Suprapubic skin (tissue), 4 donors: ENCODE measurements at regions not wholly inside any gene's neighbourhood (a gene's known extent, or its start where the extent isn't known, plus 50 kb on each side); places are given as distances from the start of the nearest gene placed in this dataset.

ENCODE experiments used
- DNase-seq, 2 donors: peaks; one replicate each; pipeline ENCODE4 v3.0.0-alpha.2; 2019; ENCODE audit warnings: low spot score in 2 of 2
- H3K27ac ChIP-seq: fragments of 200-600 bp; sonication (generic); one replicate; pipeline ENCODE4 v1.5.1; 2019
- H3K27me3 ChIP-seq: fragments of 200-600 bp; sonication (generic); one replicate; pipeline ENCODE4 v1.5.1; 2019
- H3K36me3 ChIP-seq: fragments of 200-600 bp; sonication (generic); one replicate; pipeline ENCODE4 v1.5.1; 2019
- H3K4me1 ChIP-seq: fragments of 200-600 bp; sonication (generic); one replicate; pipeline ENCODE4 v1.5.1; 2019
- H3K4me3 ChIP-seq: fragments of 200-600 bp; sonication (generic); one replicate; pipeline ENCODE4 v1.5.1; 2019; ENCODE audit warnings: mild to moderate bottlenecking
- H3K9me3 ChIP-seq: fragments of 200-600 bp; sonication (generic); one replicate; pipeline ENCODE4 v1.5.1; 2019
- CTCF ChIP-seq, 2 donors: fragments of 200-600 bp in 1 of 2; fragments of 450-650 bp in 1 of 2; sonication (generic) in 1 of 2; IDR thresholded peaks; one replicate each; pipeline ENCODE4 v1.5.1; 2016 to 2019; ENCODE audit warnings: antibody characterized with exemption in 2 of 2, mild to moderate bottlenecking in 1 of 2, moderate library complexity in 1 of 2
- EP300 ChIP-seq: sonication (generic); formaldehyde crosslinking; IDR thresholded peaks from one replicate; pipeline ENCODE4 v1.6.1; 2017; ENCODE audit warnings: antibody characterized with exemption
- POLR2A ChIP-seq, 2 donors: fragments of 450-650 bp; IDR thresholded peaks; one replicate each; pipeline ENCODE4 v1.6.1; 2017; ENCODE audit warnings: antibody characterized with exemption in 2 of 2, mild to moderate bottlenecking in 2 of 2, moderate library complexity in 2 of 2
- POLR2AphosphoS5 ChIP-seq, 3 donors: sonication (generic); formaldehyde crosslinking; IDR thresholded peaks; one replicate each; pipeline ENCODE4 v1.6.1; 2017; ENCODE audit warnings: antibody characterized with exemption in 3 of 3
- WGBS: methylation state at CpG from one replicate; pipeline ENCODE4 v1.1.5; 2018; 5-methylcytosine and 5-hydroxymethylcytosine counted together

- H3K27ac ChIP-seq: no peak overlapping the region
- no peak overlapping the region for H3K4me3 ChIP-seq
- H3K4me1 ChIP-seq: peaks cover 16% of the 10 kb centered on the region
- no peaks in the 10 kb centered on the region for H3K27me3 ChIP-seq
- no peaks in the 10 kb centered on the region for H3K36me3 ChIP-seq
- DNase-seq: no peak
- TF ChIP-seq POLR2A (IDR thresholded peaks at IDR 0.05): no peak
- WGBS: 96% methylated on average over 8 of the region's 8 CpGs
- no peaks in the 10 kb centered on the region for H3K9me3 ChIP-seq
These were observed 63.5 kb upstream of the TGFBR2 start for GRCh38 chr3:30542897-30543296.

DNA sequence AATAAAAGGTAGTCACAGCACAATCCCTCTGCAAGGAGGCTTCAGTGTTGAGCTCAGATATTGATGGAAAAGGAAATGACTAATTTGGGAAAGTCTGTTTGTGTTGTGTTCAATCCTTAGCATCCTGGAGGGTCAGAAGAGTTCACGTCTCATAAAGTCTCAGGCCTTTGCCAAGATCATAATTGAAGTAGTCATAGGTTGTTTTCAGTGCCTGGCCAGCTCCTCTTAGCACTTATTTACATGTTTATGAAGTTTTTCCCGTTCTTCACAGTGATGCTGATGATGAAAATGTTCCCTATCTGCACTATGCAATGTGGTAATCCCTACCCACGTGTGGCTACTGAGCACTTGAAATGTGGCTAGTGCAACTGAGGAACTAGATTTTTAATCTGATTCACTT, 61.6 kb upstream of the TGFBR2 start:
- TF ChIP-seq POLR2AphosphoS5 (IDR thresholded peaks at IDR 0.05): peak in 1 of 3 donors; percentile 29
- TF ChIP-seq POLR2A (IDR thresholded peaks at IDR 0.05): no peak

DNA sequence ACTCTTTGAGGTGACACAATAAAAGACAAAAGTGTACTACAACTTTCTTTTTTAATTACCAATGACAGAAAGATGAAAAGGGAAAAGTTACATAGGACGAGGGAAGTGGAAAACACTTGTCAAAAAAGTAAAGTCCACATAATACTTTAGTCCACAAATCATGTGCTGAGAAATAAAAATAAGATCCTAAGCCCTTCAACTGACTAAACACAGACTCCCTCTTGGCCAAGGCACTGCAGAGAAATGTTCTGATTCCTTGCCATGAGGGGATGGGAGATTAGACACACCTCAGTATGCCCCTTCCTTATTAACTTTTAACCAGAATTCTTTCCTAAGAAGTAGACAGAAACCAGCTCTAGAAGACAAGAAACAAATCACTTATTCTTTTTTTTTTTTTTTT, 59.5 kb upstream of the TGFBR2 start:
- TF ChIP-seq EP300 (no peak), CTCF (IDR thresholded peaks at IDR 0.05) (no peak), POLR2A (IDR thresholded peaks at IDR 0.05) (no peak), POLR2AphosphoS5 (IDR thresholded peaks at IDR 0.05) (no peak)
- WGBS: 93% methylated on average over 1 of the region's 1 CpG
- no peak overlapping the region for H3K27ac ChIP-seq
- no peak for DNase-seq
- no peaks in the 10 kb centered on the region for H3K36me3 ChIP-seq
- H3K4me3 ChIP-seq: no peak overlapping the region
- no peaks in the 10 kb centered on the region for H3K27me3 ChIP-seq
- H3K4me1 ChIP-seq: peaks cover 9% of the 10 kb centered on the region
- H3K9me3 ChIP-seq: no peaks in the 10 kb centered on the region

More for the DNA sequence above, 61.6 kb upstream of the TGFBR2 start:
- Histone ChIP-seq H3K9me3 (no peaks in the 10 kb centered on the region), H3K27me3 (no peaks in the 10 kb centered on the region), H3K36me3 (no peaks in the 10 kb centered on the region), H3K27ac (peak overlapping the region; percentile 48), H3K4me3 (no peak overlapping the region), H3K4me1 (peaks cover 6% of the 10 kb centered on the region)
- 23% methylated on average over 3 of the region's 3 CpGs for WGBS
- DNase-seq: peak in 1 of 2 donors; percentile 62

- WGBS: 92% methylated on average over 5 of the region's 5 CpGs
- TF ChIP-seq EP300: no peak
- no peak for DNase-seq
- no peaks in the 10 kb centered on the region for H3K36me3 ChIP-seq
- no peaks in the 10 kb centered on the region for H3K27me3 ChIP-seq
- H3K27ac ChIP-seq: no peak overlapping the region
- H3K9me3 ChIP-seq: no peaks in the 10 kb centered on the region
- peaks cover 9% of the 10 kb centered on the region for H3K4me1 ChIP-seq
- H3K4me3 ChIP-seq: no peak overlapping the region
These were observed 58.7 kb upstream of the TGFBR2 start for GRCh38 chr3:30547716-30548115.

DNA sequence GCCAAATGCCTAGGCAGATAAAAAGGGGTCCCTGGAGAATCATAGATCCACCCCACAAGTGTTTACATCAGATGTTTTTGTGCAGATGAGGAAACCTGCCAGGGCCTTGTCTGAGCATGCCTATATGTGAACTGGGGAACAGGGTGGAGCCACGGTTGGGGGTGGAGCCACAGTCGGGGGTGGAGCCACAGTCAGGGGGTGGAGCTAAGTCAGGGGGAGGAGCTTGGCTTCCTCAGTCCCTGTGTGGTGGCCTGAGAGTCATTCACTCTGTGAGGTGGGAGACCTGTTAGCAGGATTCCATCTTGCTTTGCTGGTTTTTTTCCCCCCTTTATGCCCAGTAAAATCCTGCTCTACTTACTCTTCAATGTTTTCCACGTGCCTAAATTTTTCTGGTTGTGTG, 57.8 kb upstream of the TGFBR2 start:
- Histone ChIP-seq H3K4me3 (no peak overlapping the region), H3K27me3 (no peaks in the 10 kb centered on the region), H3K27ac (no peak overlapping the region), H3K9me3 (no peaks in the 10 kb centered on the region), H3K36me3 (no peaks in the 10 kb centered on the region), H3K4me1 (peaks cover 9% of the 10 kb centered on the region)
- DNase-seq: no peak
- WGBS: 45% methylated on average over 3 of the region's 3 CpGs
- no peak for TF ChIP-seq CTCF (IDR thresholded peaks at IDR 0.05)
- no peak for TF ChIP-seq POLR2AphosphoS5 (IDR thresholded peaks at IDR 0.05)
- no peak for TF ChIP-seq POLR2A (IDR thresholded peaks at IDR 0.05)
- no peak for TF ChIP-seq EP300

DNA sequence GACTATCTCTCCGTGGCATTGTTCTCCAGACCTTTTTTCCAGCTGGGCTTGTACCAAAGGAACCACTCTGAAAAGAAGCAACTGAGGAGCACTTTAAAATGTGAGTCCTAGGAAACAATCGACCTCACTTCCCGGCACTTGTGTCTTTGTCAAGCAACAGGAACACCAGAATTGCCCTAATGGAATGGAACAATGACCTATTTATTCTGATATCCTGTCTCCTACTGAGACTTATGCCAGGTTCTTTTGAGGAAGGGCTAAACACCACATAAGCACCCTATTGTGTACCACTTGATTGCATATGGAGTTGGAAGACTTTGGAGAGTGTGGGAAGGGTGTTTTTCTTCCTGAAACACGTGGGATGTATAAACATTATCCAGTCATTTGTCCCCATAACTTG, 56.8 kb upstream of the TGFBR2 start:
- Histone ChIP-seq H3K27ac (no peak overlapping the region), H3K36me3 (no peaks in the 10 kb centered on the region), H3K27me3 (no peaks in the 10 kb centered on the region), H3K4me1 (peaks cover 9% of the 10 kb centered on the region), H3K4me3 (no peak overlapping the region), H3K9me3 (no peaks in the 10 kb centered on the region)
- TF ChIP-seq POLR2AphosphoS5 (IDR thresholded peaks at IDR 0.05) (no peak), EP300 (no peak)
- no peak for DNase-seq
- 38% methylated on average over 4 of the region's 4 CpGs for WGBS

DNA sequence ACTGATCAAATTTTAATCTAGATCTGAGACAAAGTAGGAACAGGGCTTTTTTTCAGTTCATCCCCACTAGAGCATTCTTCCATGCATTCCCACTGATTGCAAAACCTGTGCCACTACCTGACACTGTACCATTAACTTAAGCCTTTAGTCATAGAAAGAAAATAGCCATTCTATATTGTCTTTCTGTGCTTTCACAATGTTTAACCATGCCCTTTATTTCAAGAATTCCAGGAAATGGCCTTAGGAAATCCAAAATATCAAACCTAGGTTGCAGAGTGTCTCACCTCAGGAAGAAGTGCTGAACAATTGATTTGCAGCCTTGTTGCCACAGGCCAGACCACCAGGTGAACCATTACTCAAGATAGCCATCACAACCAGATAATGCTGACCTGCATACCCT, 56.2 kb upstream of the TGFBR2 start:
- no peaks in the 10 kb centered on the region for H3K36me3 ChIP-seq
- H3K4me1 ChIP-seq: peaks cover 5% of the 10 kb centered on the region
- no peaks in the 10 kb centered on the region for H3K27me3 ChIP-seq
- no peak for DNase-seq
- H3K9me3 ChIP-seq: no peaks in the 10 kb centered on the region
- H3K4me3 ChIP-seq: no peak overlapping the region
- no peak overlapping the region for H3K27ac ChIP-seq
- no peak for TF ChIP-seq POLR2A (IDR thresholded peaks at IDR 0.05)

DNA sequence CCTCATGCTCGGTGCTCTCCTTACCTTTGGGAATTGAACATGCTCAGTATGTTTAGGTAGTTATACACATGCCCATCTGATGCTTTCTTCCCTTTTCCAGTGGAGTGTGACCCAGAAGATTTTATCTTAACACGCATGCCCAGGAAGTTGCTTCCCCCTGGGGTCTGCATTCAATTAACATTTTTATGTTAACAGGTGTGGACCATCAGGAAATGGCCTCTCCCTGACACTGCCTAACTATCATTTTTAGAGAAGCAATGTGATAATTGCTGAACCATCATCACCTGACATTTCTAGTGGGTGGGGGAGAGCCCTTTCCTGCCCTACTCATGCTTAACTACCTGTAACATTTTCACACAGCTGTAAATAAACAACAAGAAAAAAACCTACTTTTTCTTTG, 55.1 kb upstream of the TGFBR2 start:
- no peak for TF ChIP-seq EP300
- no peak for TF ChIP-seq CTCF (IDR thresholded peaks at IDR 0.05)
- no peak for TF ChIP-seq POLR2AphosphoS5 (IDR thresholded peaks at IDR 0.05)
- TF ChIP-seq POLR2A (IDR thresholded peaks at IDR 0.05): no peak
- Histone ChIP-seq H3K9me3 (no peaks in the 10 kb centered on the region), H3K4me1 (peaks cover 5% of the 10 kb centered on the region), H3K4me3 (no peak overlapping the region), H3K36me3 (no peaks in the 10 kb centered on the region), H3K27ac (no peak overlapping the region), H3K27me3 (no peaks in the 10 kb centered on the region)
- no peak for DNase-seq
- 90% methylated on average over 2 of the region's 2 CpGs for WGBS
